SK-N-MC (cell line): ENCODE measurements at regions not wholly inside any gene's neighbourhood (a gene's known extent, or its start where the extent isn't known, plus 50 kb on each side); places are given as distances from the start of the nearest gene placed in this dataset.

Experiments
- EZH2 ChIP-seq: fragments of 200-600 bp; sonication (generic); IDR thresholded peaks from one replicate; pipeline ENCODE4 v1.6.1; 2017; ENCODE audit warnings: antibody characterized with exemption
- POLR2AphosphoS5 ChIP-seq: IDR thresholded peaks from 2 replicates; pipeline ENCODE4 v1.6.1; 2012; ENCODE audit warnings: mild to moderate bottlenecking, low read depth, low read length, borderline replicate concordance

DNA sequence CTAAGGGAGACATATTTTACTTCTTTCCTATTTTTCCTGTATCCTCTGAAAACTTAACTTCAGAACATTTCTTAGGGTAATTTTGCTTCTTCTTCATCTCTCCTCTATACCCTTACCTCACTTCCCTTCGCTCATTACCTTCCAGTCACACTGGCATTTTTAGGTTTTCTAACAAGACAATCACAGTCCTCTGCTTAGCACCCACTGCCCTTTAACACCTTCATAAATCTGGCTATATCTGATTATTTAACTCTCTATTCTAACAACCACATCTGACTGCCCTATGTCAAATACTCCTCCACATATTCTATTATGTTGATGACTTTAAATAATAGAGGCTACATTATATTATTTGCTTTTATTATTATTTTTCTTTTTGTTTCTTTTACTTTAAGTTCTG is 1058.0 kb upstream of the CNTN5 start:
- TF ChIP-seq POLR2AphosphoS5 = no peak
- no peak for TF ChIP-seq EZH2
